Stimulated activated CD4-positive, alpha-beta T cell treated with anti-CD3 and anti-CD28 coated beads, Interleukin-1b, Interleukin-23, amount 100 ng/mL, for 48 hours (primary cell): ENCODE measurements at regions not wholly inside any gene's neighbourhood (a gene's known extent, or its start where the extent isn't known, plus 50 kb on each side); places are given as distances from the start of the nearest gene placed in this dataset.
"Not testable (repeated sequence)": the region's sequence is repeated elsewhere in the genome, so short reads cannot be mapped to it uniquely, and the experiment has no call there.

ENCODE experiments used
- DNase-seq: peaks from one replicate; pipeline ENCODE4 v3.0.0-alpha.2; 2020

DNA sequence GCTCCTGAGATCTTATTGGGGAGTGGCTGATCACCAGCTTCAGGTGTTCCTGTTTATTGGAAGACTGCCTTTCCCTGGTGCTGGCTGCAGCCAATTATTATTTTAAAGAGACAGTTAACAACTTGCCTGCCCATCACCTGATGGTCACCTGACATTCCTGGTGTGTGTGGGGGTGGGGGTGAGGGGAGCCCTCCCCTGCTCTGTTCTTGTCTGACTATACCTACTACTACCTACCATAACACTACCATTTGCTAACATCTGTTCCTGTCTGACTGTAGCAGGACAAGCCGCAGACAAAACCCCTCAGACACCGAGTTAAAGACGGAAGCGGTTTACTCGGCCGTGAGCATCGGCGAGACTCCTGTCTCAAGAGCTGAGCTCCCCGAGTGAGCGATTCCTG is 54.9 kb upstream of the NBPF3 start:
- DNase-seq: no peak

DNA sequence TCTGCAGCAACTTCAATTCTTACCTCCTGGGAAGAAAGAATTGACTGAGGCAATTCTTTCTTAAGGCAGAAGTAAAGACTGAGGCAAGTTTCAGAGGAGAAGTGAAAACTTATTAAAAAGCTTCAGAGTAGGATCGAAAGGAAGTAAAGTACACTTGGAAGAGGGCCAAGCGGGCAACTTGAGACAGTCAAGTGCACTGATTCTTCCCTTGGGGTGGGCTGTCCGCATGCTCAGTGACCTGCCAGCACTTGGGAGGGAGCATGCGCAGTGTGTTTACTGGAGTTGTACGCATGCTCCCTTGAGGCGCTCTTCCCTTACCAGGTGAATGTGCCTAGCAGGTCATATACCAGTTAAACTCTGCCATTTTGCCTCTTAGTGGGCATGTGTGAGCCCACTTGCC is 55.3 kb upstream of the NBPF3 start:
- no peak for DNase-seq

DNA sequence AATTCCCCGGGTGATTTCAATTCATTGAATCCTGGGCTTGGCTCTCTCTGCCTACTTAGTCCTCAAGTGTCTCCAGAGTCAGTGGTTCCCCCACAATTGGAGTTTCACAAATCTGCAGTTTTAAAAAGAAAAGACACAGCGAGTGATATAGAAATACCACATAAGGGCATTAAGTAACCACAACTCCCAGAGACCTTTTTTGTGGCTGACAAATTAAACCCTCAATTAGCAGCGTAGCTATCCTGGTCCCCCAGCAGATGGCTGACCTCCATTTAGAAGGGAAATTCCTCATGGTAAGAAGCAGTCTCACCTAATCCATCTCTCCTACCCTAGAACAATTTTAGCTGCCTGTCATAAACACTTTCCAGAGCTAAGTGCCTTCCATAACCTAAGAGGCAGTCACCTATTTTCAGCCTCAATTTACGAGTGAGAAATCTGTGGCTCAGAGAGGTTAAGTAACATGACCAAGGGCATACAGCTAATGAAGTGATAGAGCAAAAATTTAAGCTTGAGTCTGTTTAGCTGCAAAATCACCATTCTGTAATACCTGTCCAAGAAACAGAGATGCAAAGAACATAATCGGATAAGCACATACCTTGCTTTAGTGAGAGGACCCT is 56.0 kb upstream of the NBPF3 start:
- no peak for DNase-seq

DNA sequence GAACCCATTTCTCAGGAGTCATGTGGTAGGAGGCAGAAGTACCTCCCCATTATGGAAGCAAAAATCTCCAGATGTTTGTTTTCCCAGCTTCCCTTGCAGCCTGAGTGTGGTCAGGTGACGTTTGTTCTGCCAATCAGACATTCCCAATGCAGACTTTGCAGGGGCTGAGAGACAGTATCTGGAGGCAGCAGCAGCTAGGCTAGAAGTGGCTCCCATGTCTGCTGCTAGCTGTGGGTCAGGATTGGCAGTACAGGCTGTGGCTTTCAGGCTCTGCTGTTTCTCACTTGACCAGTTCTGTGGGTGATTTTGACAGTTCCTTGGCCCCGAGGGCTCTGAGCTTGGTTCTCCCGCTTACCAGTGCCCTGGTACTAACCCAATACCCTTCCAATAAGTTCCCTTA is 58.6 kb upstream of the NBPF3 start:
- no peak for DNase-seq

DNA sequence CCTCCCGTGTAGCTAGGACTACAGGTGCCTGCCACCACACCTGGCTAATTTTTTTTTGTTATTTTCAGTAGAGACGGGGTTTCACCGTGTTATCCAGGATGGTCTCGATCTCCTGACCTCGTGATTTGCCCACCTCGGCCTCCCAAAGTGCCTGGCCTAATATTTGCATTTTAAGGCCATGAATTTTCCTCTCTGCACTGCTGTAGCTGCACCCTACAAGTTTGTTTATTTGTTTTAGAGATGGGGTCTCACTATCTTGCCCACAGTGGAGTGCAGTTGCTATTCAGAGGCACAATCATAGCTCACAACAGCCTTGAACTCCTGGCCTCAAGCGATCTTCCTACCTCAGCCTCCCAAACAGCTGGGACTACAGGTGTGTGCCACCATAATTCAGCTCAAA is 59.8 kb upstream of the NBPF3 start:
- not testable (repeated sequence) for DNase-seq

DNA sequence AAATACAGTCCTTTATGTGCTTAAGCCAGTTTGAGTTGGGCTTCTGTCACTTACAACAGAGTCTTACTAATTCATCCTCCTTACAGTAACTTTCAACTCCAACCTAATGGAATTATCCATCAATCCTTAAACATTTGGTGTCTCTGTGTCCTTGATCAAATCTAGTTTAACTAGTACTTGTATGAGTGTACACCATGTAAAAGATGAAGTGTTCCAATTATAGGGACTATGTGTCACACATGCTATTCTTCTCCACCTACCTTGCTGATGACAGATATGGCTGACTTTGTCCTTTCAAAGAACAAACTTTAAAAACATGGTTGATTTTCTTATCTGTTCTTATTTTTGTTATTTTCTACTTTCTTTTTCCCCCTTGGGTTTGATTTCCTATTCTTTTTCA is 60.4 kb upstream of the NBPF3 start:
- DNase-seq: no peak

DNA sequence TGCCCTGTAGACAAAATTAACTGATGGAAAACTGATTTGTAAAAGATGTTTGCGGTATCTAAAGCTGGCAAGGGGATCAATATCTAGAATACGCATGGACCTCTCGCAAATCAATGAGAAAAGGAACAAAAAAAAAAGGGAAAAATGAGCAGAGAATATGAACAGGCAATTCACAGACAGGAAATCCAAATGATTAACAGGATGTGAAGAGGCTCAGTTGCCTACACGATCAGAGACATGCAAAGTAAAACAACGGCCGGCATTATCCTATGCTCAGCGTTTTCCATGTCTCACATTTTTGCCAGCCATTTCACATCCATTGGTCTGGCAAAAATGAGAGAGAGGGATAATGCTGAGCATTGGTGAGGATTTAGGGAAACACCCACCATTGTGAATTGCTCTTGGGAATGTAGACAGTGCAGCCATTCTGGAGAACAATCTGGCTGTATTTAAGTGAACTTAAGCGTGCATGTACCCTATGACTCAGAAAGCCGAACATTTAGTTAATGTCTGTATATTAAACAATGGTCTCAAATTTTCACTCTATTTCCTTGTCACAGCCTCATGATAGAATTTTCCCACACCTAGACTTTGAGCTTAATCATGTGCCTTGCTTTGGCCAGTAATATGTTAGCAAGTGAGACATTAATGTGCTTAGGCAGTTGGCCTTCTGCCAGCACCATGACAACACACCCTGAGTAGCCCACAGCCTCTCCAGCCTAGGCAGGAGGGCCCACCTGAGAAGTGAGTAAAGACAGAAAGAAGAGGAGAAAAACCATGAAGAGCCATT is 61.0 kb upstream of the NBPF3 start:
- DNase-seq: no peak

DNA sequence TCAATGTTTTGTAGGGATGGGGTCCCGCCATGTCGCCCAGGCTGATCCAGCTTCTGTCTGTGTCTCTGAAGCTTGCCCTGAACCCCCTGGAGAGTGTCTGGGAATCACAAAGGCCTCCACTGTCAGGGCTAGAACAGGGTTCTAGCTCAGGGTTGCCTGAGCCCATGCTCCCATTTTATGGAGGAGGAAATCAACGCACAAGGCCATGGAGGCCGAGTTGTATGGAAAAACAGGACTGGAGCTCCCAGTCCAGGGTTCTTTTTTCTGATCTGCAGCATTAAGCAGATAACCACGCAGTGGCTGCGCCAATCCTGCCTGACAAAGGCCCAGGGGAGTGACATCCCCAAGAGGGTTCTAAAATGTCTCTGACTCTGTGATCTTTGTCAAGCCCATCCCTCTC is 67.6 kb upstream of the NBPF3 start:
- no peak for DNase-seq

DNA sequence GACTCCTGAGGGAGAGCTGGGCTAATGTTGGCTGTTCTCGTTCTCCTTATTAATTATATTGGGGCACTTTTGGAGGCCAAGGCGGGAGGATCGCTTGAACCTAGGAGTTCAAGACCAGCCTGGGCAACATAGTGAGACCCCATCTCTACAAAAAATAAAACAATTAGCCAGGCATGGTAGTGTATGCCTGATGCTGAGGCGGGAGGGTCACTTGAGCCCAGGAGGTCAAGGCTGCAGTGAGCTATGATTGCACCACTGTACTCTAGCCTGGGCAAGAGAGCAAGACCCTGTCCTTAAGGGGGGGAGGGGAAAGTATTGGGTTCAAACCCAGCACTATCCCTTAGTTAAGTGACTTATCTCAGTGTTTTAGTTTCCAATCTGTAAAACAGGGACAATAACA is 70.0 kb upstream of the NBPF3 start:
- no peak for DNase-seq

DNA sequence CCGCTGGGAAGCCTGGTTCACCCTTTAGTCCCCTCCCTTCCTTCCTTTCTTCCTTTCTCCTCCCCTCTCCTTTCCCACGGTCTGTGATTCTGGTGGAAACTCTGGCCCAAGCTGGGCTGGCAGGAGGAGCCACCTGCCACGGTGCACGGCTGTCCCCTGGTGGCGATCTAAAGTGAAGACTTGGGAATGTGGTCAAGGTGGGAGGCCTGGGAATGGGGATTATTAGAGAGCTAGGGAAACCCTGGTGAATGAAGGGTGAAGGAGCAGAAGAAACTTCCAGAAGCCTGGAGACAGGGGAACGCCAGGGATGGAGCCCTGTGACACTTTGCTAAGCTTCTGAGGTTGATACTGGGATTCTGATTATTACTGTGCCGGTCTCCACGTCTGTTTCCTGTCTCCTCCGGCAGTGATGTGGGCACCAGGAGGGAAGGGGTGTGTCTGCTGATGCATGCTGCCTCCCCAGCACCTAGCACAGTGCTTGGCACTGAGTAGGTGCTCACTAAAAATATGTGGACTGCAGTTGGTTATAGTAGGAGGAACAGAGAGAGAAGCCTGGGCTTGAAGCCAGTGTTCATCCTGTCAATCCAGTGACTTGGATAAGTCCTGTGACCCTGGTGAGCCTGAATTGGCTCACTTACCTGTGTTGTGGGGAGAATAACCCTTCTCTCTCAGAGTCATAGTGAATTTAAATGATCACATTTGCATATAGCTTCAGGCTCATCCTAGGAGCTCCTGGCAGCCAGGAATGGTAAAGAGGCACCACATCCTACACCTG is 71.2 kb upstream of the NBPF3 start:
- DNase-seq: peak; percentile 34

DNA sequence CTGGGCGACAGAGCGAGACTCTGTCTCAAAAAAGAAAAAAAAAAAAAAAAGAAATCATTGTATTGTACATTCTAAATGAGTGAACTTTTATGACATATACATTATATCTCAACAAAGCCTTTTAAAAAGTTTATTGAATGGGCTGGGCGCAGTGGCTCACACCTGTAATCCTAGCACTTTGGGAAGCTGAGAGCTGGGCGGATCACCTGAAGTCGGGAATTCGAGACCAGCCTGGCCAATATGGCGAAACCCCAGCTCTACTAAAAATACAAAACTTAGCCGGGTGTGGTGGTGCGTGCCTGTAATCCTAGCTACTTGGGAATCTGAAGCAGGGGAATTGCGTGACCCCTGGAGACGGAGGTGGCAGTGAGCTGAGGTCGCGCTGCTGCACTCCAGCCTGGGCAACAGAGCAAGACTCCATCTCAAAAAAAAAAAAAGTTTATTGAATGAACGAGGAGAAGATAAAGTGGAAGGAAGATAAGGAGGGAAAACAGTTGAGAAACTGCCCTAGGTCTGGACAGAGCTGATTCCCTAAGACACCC is 71.9 kb upstream of the NBPF3 start:
- not testable (repeated sequence) for DNase-seq

DNA sequence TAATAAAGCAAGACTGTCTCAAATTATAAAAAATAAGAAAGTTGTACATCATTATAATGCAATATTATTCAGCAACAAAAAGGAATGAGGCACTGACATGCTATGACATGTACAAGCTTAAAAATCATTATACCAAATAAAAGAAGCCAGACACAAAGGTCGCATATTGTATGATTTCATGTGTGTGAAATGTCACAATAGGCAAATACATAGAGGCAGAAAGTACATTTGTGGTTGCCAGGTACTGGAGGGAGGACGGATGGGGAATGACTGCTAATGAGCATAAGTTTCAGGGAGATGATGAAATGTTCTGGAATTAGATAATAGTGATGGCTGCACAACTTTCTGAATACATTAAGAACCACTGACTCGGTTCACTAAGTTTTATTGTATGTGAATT is 73.6 kb upstream of the NBPF3 start:
- no peak for DNase-seq

DNA sequence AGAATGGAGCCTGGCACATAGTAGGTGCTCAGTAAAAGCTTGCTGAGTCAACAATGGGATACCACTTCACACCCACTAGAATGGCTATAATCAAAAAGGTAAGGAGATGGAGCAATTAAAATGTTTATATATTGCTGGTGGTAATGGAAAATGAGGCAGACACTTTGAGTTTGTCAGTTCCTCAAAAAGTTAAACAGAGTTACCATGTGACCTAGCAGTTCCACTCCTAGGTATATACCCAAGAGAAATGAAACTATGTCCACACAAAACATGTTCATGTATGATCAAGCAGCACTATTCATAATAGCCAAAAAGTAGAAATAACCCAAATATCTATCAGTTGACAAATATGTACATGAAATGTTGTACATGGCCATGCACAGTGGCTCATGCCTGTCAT is 74.8 kb upstream of the ECE1 start:
- DNase-seq: no peak

DNA sequence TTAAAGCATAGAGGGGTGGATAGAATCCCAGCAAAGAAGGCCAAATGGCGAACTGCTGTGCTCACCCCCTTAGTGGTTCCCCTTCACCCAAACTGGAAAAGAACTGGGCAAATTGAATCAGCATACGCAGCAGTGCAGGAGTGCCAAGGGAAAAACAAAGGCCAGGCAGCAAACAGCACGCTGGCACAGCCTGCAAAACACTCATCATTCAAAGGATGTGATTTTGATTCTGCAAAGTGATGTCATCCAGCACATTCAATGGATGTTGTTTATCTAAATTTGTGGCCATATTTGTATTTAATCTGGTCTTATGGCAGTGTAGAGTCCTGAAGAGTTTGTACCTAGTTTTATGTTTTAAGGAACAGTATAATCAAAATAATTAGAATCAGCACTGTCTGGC is 71.8 kb upstream of the ECE1 start:
- no peak for DNase-seq

DNA sequence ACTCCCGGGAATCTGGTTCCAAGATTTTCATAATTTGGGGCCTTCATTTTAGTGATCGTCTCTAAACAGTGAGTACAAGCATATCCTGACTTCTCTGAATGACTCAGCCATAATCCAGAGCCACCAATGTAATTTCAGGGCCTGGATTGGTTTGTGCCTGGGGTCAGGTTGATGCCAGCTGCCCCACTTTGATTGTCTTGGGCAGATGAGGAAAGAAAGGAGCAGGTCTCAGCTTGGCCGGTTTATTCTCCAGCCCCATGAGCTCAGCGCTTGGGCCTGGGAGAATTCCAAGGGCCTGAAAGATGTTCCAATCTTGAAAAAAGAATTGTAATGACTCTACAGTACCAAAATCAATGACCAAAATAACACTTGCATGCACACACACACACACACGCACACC is 71.2 kb upstream of the ECE1 start:
- no peak for DNase-seq

DNA sequence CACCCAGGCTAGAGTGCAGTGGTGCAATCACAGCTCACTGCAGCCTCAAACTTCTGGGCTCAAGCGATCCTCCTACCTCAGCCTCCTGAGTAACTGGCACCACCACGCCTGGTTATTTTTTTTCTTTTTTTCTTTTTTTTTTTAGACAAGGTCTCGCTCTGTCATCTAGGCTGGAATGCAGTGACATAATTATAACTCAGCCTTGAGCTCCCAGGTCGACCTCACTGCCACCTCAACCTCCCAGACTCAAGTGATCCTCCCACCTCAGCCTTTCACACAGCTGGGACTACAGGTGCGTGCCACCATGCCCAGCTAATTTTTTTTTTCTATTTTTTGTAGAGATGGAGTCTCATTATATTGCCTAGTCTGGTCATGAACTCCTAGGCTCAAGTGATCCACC is 66.9 kb upstream of the ECE1 start:
- no peak for DNase-seq

DNA sequence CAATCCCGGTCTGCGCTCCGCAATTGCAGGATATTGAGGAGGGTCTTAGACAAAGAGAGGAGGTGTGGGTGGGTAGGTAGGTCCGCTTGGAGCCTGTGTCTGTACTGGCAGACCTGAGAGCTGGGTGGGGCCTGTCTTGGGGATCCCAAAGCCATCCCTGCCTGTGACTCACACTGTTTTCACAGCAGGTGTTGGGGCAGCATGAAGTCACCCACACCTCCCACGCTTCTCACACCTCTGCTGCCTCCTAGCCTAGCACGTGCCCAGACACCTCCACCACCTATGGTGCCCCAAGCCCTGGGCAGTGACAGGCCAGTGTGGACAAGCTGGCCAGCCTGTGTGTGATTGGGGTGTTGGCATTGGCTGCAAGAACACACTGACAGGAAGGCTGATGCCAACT is 65.7 kb upstream of the ECE1 start:
- peak; percentile 26 for DNase-seq

DNA sequence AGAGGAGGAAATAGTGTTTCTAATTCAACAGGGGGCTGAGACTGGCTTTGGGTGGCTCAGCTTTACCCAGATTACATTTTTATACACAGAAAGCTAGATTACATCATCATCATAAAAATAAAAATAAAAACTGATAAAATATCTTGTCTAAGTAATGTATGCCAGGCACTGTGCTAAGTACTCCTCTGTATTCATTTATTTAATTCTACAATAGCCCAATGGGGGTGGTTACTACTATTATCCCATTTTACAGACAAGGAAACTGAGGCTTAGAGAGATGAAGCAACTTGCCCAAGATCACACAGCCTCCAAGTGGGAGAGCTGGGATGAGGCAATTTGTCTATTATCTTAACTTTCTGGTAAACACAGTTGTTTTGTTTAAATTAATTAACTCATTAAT is 62.3 kb upstream of the ECE1 start:
- DNase-seq: no peak

DNA sequence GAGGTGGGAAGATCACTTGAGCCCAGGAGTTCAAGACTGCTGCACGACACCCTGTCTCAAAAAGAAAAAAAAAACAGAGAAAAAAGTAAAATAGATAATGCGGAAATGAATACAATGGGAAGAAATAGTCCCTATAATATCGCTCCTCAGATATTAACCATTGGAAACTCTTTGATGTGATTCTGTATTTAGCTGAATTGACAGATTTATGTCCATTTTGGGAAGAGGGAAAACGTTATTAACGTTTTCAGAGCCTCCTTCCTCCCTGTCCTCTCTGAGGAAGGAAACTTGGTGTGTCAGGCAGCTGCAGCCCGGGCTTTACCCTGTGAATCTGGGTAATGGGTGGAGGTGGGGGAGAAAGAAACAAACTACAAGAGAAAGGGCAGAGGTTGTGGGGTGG is 61.6 kb upstream of the ECE1 start:
- no peak for DNase-seq

DNA sequence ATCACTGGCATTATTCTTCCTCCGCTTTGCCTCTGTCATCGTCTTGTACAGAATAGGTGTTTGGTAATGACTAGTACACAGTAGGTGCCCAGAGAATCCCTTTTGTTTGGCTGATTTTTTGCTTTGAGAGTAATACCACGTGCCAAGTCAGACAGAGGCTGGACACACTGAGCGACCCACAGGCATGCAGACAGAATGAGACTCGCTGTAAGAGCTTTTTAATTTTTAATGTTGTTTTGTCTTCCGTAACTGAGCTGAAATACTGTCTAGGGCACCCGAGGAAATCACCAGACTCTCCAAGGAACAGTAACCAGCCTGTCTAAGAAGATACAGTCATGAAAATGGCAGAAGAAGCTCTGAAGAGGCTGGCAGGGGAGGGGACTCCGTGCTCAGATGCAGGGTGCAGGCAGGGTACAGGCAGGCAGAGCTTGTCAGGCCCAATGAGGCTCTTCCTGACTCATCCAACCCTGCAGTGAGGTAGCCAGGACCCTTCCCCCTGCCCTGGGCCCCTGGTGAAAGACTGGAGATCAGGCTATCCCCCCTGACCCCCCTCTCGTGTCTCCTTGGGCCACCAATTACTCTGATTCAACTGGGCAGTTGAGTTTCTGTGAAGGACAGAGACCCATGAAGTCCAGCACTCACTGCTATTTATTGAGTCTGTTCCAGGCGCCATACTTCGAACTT is 60.1 kb upstream of the ECE1 start:
- no peak for DNase-seq

DNA sequence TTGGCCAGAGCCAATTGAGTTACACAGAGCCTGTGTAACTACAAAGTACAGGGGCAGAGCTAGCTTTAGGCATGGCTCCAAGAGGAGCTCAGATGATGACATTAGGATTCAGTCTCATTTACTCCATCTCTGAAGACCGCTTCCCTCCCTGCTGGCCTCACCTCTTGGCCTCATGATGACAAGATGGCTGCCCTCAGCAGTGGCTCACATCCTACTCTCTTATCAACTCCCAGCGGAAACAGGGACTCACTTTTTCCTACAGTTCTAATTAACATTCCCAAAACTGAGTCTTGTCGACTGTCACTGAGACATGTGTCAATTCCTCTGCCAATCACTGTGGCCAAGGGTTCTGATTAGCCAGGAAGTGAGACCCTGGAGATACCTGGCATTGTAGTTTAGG is 59.4 kb upstream of the ECE1 start:
- no peak for DNase-seq

DNA sequence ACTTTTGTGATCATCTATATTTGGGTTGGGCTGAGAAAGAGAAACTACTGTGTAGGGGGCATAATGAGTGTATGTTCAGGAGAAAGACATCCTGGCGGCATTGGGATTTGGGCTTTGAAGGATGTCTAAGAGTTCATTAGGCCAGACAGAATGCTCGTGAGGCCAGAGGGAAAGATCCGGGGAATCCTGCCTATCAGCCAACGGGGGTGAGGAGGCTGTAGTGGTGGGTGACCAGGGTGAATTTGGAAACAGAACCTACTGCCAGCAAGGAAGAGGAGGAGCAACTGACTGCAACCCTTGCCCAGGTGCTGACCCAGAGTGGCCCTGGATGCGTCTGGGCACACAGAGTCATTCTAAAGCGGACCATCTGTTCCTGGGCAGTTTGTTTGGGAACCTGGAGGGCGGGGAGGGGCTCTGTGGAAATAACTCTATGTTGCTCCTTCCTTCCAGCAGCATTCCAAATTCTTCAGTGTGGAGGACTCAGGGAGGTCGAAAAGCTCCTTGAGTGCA is 56.9 kb upstream of the ECE1 start:
- no peak for DNase-seq
